GM19043 (cell line): ENCODE measurements at regions not wholly inside any gene's neighbourhood (a gene's known extent, or its start where the extent isn't known, plus 50 kb on each side); places are given as distances from the start of the nearest gene placed in this dataset.
"Not testable (repeated sequence)": the region's sequence is repeated elsewhere in the genome, so short reads cannot be mapped to it uniquely, and the experiment has no call there.

Source experiments
- ATAC-seq: cut with Tn5 transposase; IDR thresholded peaks from one replicate; pipeline ENCODE4 v1.9.1; 2021; ENCODE audit warnings: low read depth; ENCODE audit not compliant: unreplicated experiment

GRCh38 chrX:129000018-129000417, 523.3 kb downstream of the SMARCA1 start:
- no peak for ATAC-seq

- no peak for ATAC-seq
Measured at GRCh38 chrX:128992107-128992971, 531.0 kb downstream of the SMARCA1 start.

GRCh38 chrX:128975745-128976144, 547.5 kb downstream of the SMARCA1 start:
- ATAC-seq, result no peak

DNA sequence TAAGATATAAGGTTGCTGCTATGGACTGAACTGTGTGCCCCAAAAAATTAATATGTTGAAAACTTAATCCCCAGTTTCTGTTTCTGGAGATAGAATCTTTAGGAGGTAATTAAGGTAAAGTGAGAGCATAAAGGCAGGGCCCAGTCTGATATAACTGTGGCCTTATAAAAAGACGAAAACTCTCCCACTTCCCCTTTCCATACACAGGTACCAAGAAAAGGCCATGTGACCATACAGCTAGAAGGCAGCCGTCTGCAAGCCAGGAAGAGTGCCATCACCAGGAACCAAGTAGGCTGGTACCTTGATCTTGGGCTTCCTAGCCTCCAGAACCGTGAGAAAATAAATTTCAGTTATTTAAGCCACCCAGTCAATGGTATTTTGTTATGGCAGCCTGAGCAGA, 550.3 kb downstream of the SMARCA1 start:
- no peak for ATAC-seq

DNA sequence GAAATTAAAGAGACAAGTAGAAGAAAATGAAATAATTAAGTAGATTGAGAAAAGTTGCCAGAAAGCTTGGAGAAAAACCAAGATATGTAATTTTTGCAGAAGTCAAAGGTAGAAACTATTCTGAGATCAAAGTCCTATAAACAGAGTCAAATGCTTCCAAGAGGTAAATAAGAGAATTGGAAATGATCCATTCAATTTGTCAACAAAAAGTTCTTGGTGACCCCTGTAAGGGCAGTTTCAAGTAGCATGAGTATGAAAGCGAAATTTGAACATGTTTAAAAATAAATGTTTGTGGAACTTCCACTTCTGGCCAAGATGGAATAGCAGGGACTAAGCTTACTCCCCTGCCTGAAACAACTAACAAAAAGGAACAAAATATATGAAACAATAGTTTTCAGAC, 562.0 kb downstream of the SMARCA1 start:
- ATAC-seq, result no peak

GRCh38 chrX:128954697-128955096, 568.6 kb downstream of the SMARCA1 start:
- ATAC-seq, result not testable (repeated sequence)

DNA sequence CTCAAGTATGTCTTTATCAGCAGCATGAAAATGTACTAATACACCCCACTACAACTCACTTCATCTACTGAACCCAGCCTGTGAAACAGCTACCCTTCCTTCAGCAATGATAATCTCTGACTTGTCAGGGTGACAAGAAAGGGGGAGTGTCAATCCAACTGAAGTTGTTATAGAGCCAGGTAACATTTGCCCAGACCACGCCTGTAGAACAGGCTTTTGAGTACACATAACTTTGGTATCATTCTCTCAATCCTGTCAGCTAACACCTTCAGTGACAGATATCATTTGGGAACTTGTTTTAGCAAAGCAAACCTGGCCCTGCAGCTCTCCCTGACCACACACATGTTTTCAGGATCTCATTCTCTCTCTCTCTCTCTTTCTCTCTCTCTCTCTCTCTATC, 592.2 kb downstream of the SMARCA1 start:
- no peak for ATAC-seq

DNA sequence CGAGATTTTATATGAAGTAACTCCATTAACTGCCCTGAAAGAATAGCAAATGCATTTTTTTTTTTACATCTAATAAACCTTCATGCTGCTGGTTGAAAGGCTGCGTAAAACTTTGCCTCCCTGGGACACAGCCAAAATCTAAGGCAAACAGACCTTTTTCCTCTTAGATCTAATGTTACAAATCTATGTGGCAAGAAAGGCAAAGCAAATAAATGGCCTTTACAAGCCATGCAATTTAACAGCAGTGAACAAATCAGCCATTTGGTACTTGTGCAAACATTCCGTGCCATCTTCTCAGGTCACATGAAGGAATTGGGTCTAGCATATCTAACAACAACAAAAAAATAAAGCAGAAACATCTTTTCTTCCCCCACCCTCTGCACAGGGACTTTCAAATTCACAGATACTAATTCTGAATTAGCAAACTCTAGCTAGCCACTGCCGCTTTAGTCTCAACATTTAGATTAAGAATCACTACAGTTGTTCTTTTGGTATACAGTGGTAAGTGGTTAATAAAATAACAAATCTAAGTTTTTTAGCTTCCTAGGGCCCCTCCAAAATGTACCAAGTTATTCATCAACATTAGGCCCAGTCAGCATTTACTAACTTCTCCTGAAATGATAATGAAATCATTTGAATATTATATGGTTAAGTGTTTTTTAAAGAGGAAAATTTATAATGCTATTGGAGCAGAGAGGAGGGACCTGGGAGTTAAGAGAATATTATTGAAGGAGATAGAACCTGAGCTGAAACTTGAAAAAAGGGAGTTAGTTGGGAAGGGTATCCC, 593.8 kb downstream of the SMARCA1 start:
- no peak for ATAC-seq

DNA sequence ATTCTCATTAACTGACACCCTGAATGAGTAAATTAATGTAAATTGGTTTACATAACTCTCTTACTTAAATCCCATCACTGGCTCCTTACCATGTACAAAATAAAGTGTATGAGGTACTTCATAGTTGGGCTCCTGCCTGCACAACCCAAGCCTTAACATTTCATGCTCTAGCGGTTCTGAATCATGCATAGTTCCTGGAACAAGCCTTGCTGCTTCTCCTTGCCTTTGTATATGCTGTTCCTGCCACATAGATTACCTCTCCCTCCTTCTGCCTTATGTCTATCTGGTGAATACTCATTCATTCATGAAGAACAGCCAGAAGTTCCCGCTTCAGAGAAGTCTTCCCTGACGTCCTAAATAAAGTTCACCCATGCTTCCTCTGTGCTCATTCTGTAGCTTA, 594.7 kb downstream of the SMARCA1 start:
- no peak for ATAC-seq

DNA sequence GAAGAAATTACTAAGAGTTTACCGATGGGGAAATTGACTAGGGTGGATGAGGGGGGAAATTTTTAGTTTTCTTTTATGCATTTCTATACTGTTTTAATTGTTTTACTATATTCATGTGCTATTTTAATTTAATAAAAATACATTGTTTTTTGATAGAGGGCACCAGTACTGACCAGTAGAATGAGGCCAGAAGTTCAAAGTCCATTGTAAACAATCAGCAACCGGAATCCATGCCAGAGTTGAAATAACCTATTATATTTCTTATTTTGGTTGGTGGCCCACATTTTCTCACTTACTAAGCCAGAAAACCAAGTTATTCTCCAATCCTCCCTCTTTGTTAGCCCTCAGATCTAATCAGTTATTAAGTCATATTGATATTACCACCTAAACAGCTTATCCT, 595.9 kb downstream of the SMARCA1 start:
- no peak for ATAC-seq

GRCh38 chrX:128906753-128907152, 616.5 kb downstream of the SMARCA1 start:
- ATAC-seq, result no peak

- no peak for ATAC-seq
Measured at GRCh38 chrX:128901018-128901417, 622.3 kb downstream of the SMARCA1 start.

- ATAC-seq, result no peak
Measured at GRCh38 chrX:128897621-128898020, 625.7 kb downstream of the SMARCA1 start.

- no peak for ATAC-seq
Measured at GRCh38 chrX:128891554-128891953, 631.7 kb downstream of the SMARCA1 start.

DNA sequence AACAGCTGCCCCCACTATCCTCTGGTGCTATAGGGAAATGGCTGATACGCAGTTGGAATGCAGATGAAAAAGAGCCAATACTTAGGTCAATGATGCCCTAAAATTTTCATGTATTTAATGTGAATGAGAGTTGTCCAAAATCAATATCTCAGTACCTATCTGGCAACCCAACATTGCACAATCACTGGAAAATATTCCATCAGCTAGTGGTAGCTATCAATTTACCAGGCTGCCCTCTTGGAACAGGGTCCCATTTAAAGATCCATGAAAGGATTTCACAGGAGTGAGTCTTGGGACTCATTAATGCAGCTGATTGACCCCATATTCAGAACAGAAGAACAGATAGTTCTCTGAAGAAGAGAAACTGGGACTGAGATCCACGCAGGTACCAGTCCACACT, 638.9 kb downstream of the SMARCA1 start:
- ATAC-seq, result no peak

- no peak for ATAC-seq
Measured at GRCh38 chrX:128883650-128884049, 639.6 kb downstream of the SMARCA1 start.

- no peak for ATAC-seq
Measured at GRCh38 chrX:128870361-128870760, 652.9 kb downstream of the SMARCA1 start.

GRCh38 chrX:128862557-128862956, 660.7 kb downstream of the SMARCA1 start:
- no peak for ATAC-seq

GRCh38 chrX:128848374-128848773, 674.9 kb downstream of the SMARCA1 start:
- ATAC-seq, result no peak

DNA sequence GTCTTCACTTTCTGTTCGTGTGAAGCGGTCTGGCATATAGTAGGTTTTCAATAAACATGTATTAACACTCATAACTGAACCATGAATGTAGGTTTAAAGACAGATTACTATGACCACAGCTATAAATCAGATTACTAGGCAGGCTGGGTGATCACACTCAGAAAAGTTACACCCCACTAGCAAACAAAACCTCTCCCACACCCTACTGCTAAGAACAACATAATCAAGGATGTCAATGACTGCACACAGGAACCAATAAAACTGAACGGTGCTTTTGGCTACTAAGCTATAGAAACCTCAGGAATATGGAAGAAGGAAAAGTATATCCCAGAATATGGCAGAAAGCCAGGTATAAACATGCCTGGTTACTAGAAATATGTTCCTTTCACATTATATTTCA, 676.9 kb downstream of the SMARCA1 start:
- ATAC-seq, result no peak

DNA sequence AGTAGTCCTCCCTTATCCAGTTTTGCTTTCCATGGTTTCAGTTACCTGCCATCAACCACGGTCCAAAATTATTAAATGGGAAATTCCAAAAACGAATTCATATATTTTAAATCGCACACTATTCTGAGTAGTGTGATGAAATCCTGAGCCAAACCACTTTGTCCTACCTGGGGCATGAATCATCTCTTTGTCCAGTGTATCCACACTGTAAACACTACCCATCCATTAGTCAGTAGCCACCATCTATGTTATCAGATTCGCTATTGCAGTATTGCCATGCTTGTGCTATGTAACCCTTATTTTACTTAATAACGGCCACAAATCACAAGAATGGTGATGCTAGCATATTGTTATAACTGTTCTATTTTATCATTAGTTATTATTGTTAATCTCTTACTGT, 704.6 kb downstream of the SMARCA1 start:
- no peak for ATAC-seq

DNA sequence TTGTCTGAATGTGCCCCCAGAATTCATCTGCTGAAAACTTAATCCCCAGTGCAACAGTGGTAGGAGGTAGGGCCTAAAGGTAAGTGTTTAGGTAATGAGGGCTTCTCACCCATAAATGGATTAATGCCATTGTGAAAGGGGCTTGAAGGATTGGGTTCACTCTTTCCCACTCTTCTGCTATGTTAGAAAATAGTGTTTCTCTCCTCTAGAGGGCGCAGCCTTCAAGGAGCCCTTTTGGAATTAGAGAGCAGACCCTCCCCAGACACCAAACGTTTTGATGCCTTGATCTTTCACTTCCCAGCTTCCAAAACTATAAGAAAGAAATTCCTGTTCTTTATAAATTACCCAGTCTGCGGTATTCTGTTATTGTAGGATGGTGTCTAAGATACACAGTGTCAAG, 706.4 kb downstream of the SMARCA1 start:
- ATAC-seq, result no peak
